ENCODE measurements at regions not wholly inside any gene's neighbourhood (a gene's known extent, or its start where the extent isn't known, plus 50 kb on each side); places are given as distances from the start of the nearest gene placed in this dataset.

DNA sequence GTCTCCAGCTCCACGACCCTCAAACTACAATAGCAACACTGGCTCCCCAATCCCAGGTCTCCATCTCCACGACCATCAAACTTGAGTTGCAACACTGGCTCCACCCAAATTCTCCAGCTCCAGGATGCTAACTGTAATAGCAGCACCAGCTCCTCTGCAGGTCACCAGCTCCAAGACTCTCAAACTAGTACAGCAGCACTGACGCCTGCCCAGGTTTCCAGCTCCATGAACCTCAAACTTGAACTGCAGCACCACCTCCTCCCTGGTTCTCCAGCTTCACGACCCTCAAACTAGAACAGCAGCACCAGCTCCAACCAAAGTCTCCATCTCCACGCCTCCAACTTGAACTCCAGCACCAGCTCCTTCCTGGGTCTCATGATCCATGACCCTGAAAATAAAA lies 353.8 kb downstream of the PREX1 start:
- Histone ChIP-seq H3K36me3 (ENCODE audit: insufficient read depth, low read length) (no peaks in the 10 kb centered on the region), H3K4me1 (ENCODE audit: insufficient read depth, low read length, poor library complexity, severe bottlenecking) (no peaks in the 10 kb centered on the region), H3K9me3 (ENCODE audit: insufficient read depth, low read depth, low read length) (no peaks in the 10 kb centered on the region), H3K79me2 (ENCODE audit: insufficient read depth, low read length) (no peaks in the 10 kb centered on the region), H3K9me2 (replicated peaks; ENCODE audit: low read depth, low read length) (no peaks in the 10 kb centered on the region), H3K27me3 (ENCODE audit: insufficient read depth, low read length, poor library complexity, severe bottlenecking) (no peaks in the 10 kb centered on the region), H3F3A (ENCODE audit: low read depth) (no peaks in the 10 kb centered on the region), H3K9ac (ENCODE audit: low read depth, low read length, poor library complexity, severe bottlenecking) (no peak overlapping the region), H3K4me2 (ENCODE audit: low read depth, low read length, poor library complexity, severe bottlenecking) (no peak overlapping the region), H2AFZ (ENCODE audit: low read length) (no peak overlapping the region), H4K20me1 (ENCODE audit: insufficient read depth, low read length, poor library complexity, severe bottlenecking) (no peaks in the 10 kb centered on the region), H3K4me3 (ENCODE audit: low read length, poor library complexity, severe bottlenecking) (no peak overlapping the region)
- TF ChIP-seq EZH2phosphoT487 (IDR thresholded peaks at IDR 0.05; ENCODE audit: borderline replicate concordance) = no peak
- TF ChIP-seq, protein P1, sequence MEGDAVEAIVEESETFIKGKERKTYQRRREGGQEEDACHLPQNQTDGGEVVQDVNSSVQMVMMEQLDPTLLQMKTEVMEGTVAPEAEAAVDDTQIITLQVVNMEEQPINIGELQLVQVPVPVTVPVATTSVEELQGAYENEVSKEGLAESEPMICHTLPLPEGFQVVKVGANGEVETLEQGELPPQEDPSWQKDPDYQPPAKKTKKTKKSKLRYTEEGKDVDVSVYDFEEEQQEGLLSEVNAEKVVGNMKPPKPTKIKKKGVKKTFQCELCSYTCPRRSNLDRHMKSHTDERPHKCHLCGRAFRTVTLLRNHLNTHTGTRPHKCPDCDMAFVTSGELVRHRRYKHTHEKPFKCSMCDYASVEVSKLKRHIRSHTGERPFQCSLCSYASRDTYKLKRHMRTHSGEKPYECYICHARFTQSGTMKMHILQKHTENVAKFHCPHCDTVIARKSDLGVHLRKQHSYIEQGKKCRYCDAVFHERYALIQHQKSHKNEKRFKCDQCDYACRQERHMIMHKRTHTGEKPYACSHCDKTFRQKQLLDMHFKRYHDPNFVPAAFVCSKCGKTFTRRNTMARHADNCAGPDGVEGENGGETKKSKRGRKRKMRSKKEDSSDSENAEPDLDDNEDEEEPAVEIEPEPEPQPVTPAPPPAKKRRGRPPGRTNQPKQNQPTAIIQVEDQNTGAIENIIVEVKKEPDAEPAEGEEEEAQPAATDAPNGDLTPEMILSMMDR (conservative IDR thresholded peaks at IDR 0.05; ENCODE audit: low read length) = no peak

DNA sequence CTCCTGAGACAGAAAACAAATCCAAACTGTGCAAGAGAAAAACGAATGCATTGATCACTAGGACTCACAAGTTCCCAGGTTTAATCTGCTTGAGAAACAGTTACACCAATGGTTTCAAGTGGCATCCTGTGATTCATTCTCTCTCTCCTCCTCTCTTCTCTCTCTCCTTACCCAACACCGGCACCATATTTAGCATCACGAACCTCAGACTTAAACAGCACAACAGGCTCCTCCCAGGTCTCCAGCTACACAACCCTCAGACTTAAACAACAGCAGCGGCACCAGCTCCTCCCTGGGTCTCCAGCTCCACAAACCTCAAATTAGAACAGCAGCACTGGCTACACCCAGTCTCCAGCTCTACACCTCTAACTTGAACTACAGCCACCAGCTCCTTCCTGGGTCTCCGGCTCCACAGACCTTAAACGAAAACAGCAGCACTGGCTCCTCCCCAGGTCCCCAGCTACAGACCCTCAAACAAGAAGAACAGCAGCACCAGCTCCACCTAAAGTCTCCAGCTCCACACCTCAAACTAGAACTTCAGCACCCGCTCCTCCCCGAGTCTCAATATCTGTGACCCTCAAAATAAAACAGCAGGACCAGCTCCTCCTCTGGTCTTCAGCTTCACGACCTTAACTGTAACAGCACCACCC lies 355.9 kb downstream of the PREX1 start:
- Histone ChIP-seq H3K9me3 (ENCODE audit: insufficient read depth, low read depth, low read length) (no peaks in the 10 kb centered on the region), H3K9me2 (replicated peaks; ENCODE audit: low read depth, low read length) (no peaks in the 10 kb centered on the region), H2AFZ (ENCODE audit: low read length) (no peak overlapping the region), H3K4me3 (ENCODE audit: low read length, poor library complexity, severe bottlenecking) (no peak overlapping the region), H3K27me3 (ENCODE audit: insufficient read depth, low read length, poor library complexity, severe bottlenecking) (no peaks in the 10 kb centered on the region), H4K20me1 (ENCODE audit: insufficient read depth, low read length, poor library complexity, severe bottlenecking) (no peaks in the 10 kb centered on the region), H3K79me2 (ENCODE audit: insufficient read depth, low read length) (no peaks in the 10 kb centered on the region), H3F3A (ENCODE audit: low read depth) (no peaks in the 10 kb centered on the region), H3K9ac (ENCODE audit: low read depth, low read length, poor library complexity, severe bottlenecking) (no peak overlapping the region), H3K4me2 (ENCODE audit: low read depth, low read length, poor library complexity, severe bottlenecking) (no peak overlapping the region), H3K36me3 (ENCODE audit: insufficient read depth, low read length) (no peaks in the 10 kb centered on the region), H3K4me1 (ENCODE audit: insufficient read depth, low read length, poor library complexity, severe bottlenecking) (no peaks in the 10 kb centered on the region)
- no peak for TF ChIP-seq EZH2phosphoT487 (IDR thresholded peaks at IDR 0.05; ENCODE audit: borderline replicate concordance)
- TF ChIP-seq, protein P1 (conservative IDR thresholded peaks at IDR 0.05; ENCODE audit: low read length) = no peak

DNA sequence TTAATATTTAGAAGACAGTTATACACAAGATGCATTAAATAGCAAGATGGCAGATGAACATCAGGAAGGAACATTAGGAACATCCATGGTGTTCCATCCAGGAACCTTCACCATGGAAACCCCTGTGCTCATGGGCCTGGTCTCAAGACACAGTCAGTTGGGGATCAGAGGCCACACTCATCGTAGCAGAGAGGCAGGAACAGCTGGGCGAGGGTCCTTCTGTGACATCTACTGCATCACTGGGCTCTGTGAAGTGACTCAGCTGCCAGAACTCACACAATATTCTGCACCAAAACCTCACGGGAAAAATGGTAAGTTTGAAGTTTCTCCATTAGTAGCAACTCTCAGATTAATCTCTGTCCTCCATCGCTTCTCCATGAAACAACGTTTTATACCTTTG lies 356.6 kb downstream of the PREX1 start:
- no peaks in the 10 kb centered on the region for H4K20me1 ChIP-seq (ENCODE audit: insufficient read depth, low read length, poor library complexity, severe bottlenecking)
- no peak overlapping the region for H2AFZ ChIP-seq (ENCODE audit: low read length)
- no peaks in the 10 kb centered on the region for H3F3A ChIP-seq (ENCODE audit: low read depth)
- H3K9me3 ChIP-seq (ENCODE audit: insufficient read depth, low read depth, low read length) = no peaks in the 10 kb centered on the region
- H3K79me2 ChIP-seq (ENCODE audit: insufficient read depth, low read length) = no peaks in the 10 kb centered on the region
- H3K9ac ChIP-seq (ENCODE audit: low read depth, low read length, poor library complexity, severe bottlenecking) = no peak overlapping the region
- no peak overlapping the region for H3K4me2 ChIP-seq (ENCODE audit: low read depth, low read length, poor library complexity, severe bottlenecking)
- no peaks in the 10 kb centered on the region for H3K36me3 ChIP-seq (ENCODE audit: insufficient read depth, low read length)
- H3K9me2 ChIP-seq (replicated peaks; ENCODE audit: low read depth, low read length) = no peaks in the 10 kb centered on the region
- H3K27me3 ChIP-seq (ENCODE audit: insufficient read depth, low read length, poor library complexity, severe bottlenecking) = no peaks in the 10 kb centered on the region
- H3K4me1 ChIP-seq (ENCODE audit: insufficient read depth, low read length, poor library complexity, severe bottlenecking) = no peaks in the 10 kb centered on the region
- TF ChIP-seq EZH2phosphoT487 (IDR thresholded peaks at IDR 0.05; ENCODE audit: borderline replicate concordance) = no peak
- TF ChIP-seq, protein P1 (conservative IDR thresholded peaks at IDR 0.05; ENCODE audit: low read length) = no peak
- no peak overlapping the region for H3K4me3 ChIP-seq (ENCODE audit: low read length, poor library complexity, severe bottlenecking)
